Type B pancreatic cell (in vitro differentiated cells): ENCODE measurements at regions not wholly inside any gene's neighbourhood (a gene's known extent, or its start where the extent isn't known, plus 50 kb on each side); places are given as distances from the start of the nearest gene placed in this dataset.

Experiments
- DNase-seq: peaks from one replicate; pipeline ENCODE4 v3.0.0; 2021; ENCODE audit warnings: mixed read lengths; ENCODE audit not compliant: unreplicated experiment; ENCODE audit errors: extremely low spot score
- H3K27ac Mint-ChIP-seq: 2 replicates; pipeline ENCODE4 v1.8.0; 2021; ENCODE audit warnings: mild to moderate bottlenecking, mixed read lengths
- H3K27me3 Mint-ChIP-seq: 2 replicates; pipeline ENCODE4 v1.8.0; 2021; ENCODE audit warnings: mixed read lengths
- H3K36me3 Mint-ChIP-seq: 2 replicates; pipeline ENCODE4 v1.8.0; 2021; ENCODE audit warnings: mixed read lengths
- H3K4me1 Mint-ChIP-seq: one replicate; pipeline ENCODE4 v1.8.0; 2021; ENCODE audit warnings: mixed read lengths; ENCODE audit not compliant: unreplicated experiment
- H3K4me3 Mint-ChIP-seq: 2 replicates; pipeline ENCODE4 v1.8.0; 2021; ENCODE audit warnings: mild to moderate bottlenecking, mixed read lengths
- H3K9me3 Mint-ChIP-seq: 2 replicates; pipeline ENCODE4 v1.8.0; 2021; ENCODE audit warnings: mixed read lengths
- CTCF ChIP-seq: fragments of 200-600 bp; sonication (generic); conservative IDR thresholded peaks from 2 replicates; pipeline ENCODE4 v1.5.0; 2021; ENCODE audit warnings: antibody characterized with exemption, mild to moderate bottlenecking

GRCh38 chr10:106107706-106108105 lies 1056.8 kb downstream of the SORCS1 start:
- Mint-ChIP-seq H3K4me1 (peaks cover 13% of the 10 kb centered on the region), H3K9me3 (no peaks in the 10 kb centered on the region), H3K27me3 (no peaks in the 10 kb centered on the region), H3K4me3 (no peak overlapping the region), H3K36me3 (no peaks in the 10 kb centered on the region), H3K27ac (no peak overlapping the region)
- TF ChIP-seq CTCF: no peak
- DNase-seq: no peak

GRCh38 chr10:106106114-106106513 lies 1058.4 kb downstream of the SORCS1 start:
- Mint-ChIP-seq H3K4me1 (peaks cover 13% of the 10 kb centered on the region), H3K4me3 (no peak overlapping the region), H3K27ac (no peak overlapping the region), H3K27me3 (no peaks in the 10 kb centered on the region), H3K36me3 (no peaks in the 10 kb centered on the region), H3K9me3 (no peaks in the 10 kb centered on the region)
- no peak for TF ChIP-seq CTCF
- DNase-seq: no peak

GRCh38 chr10:106089855-106090254 lies 1074.7 kb downstream of the SORCS1 start:
- Mint-ChIP-seq H3K36me3 (no peaks in the 10 kb centered on the region), H3K27me3 (no peaks in the 10 kb centered on the region), H3K4me3 (no peak overlapping the region), H3K4me1 (no peaks in the 10 kb centered on the region), H3K9me3 (peaks cover 5% of the 10 kb centered on the region), H3K27ac (no peak overlapping the region)
- no peak for TF ChIP-seq CTCF
- DNase-seq: no peak

GRCh38 chr10:106086391-106086790 lies 1078.1 kb downstream of the SORCS1 start:
- no peak for TF ChIP-seq CTCF
- no peaks in the 10 kb centered on the region for H3K27me3 Mint-ChIP-seq
- no peaks in the 10 kb centered on the region for H3K4me1 Mint-ChIP-seq
- no peak for DNase-seq
- no peak overlapping the region for H3K4me3 Mint-ChIP-seq
- no peaks in the 10 kb centered on the region for H3K36me3 Mint-ChIP-seq
- H3K27ac Mint-ChIP-seq: no peak overlapping the region
- peaks cover 5% of the 10 kb centered on the region for H3K9me3 Mint-ChIP-seq

GRCh38 chr10:106083572-106083971 lies 1080.9 kb downstream of the SORCS1 start:
- no peak for TF ChIP-seq CTCF
- no peak overlapping the region for H3K27ac Mint-ChIP-seq
- peaks cover 3% of the 10 kb centered on the region for H3K4me1 Mint-ChIP-seq

GRCh38 chr10:106082865-106083264 lies 1081.6 kb downstream of the SORCS1 start:
- Mint-ChIP-seq H3K27me3 (no peaks in the 10 kb centered on the region), H3K36me3 (no peaks in the 10 kb centered on the region), H3K27ac (no peak overlapping the region), H3K4me1 (peaks cover 3% of the 10 kb centered on the region), H3K9me3 (peaks cover 5% of the 10 kb centered on the region), H3K4me3 (no peak overlapping the region)
- no peak for TF ChIP-seq CTCF
- DNase-seq: no peak

More at GRCh38 chr10:106083572-106083971, 1080.9 kb downstream of the SORCS1 start:
- Mint-ChIP-seq H3K36me3 (no peaks in the 10 kb centered on the region), H3K4me3 (no peak overlapping the region), H3K9me3 (peaks cover 5% of the 10 kb centered on the region), H3K27me3 (no peaks in the 10 kb centered on the region)
- no peak for DNase-seq
